ENCODE measurements at regions not wholly inside any gene's neighbourhood (a gene's known extent, or its start where the extent isn't known, plus 50 kb on each side); places are given as distances from the start of the nearest gene placed in this dataset.

DNA sequence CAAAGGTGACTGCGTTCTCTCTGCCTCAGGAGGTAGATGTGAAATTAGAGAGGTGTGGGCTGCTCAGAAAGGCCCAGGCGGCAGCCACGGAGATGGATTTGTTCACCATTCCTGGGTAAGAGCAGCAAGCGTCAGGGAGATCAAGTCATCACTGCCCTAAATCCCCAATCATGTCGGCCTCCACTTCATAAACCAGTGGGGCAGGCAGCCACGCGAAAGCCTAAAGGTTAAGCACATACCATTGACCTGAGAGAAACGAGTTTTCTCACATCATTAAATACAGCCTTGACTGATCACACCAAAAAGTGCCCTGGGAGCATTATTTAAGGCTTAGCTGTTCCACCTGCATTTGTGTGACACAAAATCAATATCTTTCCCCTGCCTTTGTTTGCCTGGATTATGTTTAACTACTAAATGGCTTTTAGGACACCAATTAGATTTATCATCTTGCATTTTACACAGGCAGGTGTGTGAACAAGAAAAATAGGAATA is 50.7 kb upstream of the FOXB1 start:
- DNase-seq = peak; percentile 74

DNA sequence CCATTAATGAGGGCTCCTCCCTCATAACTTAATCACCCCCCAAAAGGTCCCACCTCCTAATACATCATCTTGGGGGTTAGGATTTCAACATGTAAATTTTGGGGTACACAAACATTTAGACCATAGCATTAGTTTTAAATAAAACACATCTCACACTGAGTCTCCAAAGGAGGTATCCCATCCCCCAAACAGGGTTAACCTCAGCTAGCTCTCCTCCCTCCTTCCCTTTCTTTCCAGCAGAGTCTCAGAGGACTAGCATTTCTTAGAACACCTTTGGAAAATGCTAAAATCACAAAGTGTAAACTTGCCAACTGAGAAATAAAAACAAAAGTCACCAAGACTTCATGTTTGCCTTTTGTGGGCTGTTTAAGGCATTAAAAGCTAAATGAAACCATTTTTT is 51.2 kb upstream of the FOXB1 start:
- no peak for DNase-seq

DNA sequence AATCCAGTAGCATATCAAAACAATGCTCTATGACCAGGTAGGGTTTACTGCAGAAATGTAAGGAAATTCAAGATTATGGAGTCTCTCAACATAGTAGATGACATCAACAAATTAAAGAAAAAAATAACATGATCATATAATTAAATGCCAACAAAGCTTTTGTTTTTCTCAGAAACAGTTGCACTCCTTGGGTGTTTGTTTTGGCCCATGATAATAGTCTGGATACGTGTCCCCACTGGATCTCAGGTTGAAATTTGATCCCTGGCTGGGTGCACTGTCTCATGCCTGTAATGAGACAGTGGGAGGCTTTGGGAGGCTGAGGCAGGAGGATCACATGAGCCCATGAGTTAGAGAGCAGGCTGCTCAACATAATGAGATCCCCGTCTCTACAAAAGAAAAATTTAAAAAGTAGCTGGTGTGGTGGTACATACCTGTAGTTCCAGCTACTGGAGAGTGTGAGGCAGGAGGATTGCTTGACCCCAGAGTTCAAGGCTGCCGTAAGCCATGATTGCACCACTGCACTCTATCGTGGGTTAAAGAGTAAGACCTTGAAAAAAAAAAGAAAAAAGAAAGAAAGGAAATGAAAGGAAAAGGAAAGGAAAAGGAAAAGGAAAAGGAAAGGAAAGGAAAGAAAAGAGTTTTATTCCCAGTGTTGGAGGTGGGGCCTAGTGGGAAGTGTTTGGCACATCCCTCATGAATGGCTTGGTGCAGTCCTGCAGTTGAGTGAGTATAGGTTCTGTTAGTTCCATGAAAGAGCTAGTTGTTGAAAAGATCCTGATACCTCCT is 53.3 kb upstream of the FOXB1 start:
- no peak for DNase-seq

DNA sequence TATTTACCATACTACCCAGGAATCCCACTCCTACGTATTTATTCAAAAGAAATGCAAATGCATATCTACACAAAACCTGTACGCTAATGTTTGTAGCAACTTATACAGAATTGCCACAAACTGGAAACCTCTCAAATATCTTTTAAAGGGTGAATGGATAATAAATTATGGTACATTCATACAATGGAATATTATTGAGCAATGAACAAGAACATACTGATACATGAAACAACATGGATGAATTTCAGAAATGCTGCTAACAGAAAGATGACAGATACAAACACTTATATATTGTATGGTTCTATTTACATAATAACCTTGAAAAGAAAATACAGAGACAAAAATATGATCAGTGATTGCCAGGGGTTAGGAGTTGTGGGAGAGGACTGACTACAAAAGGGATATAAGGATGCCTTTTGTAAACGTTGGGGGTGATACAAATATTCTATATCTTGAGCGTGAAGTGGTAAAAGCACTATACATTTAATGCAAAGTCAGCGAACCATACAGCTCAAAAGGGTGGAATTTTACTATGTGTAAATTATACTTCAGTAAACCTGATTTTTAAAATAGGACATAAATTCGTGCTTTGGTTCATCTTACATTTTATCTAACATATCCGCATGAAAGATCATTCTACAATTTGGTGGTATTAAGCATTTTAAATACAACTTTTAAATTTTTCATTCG is 55.0 kb upstream of the FOXB1 start:
- DNase-seq = no peak

DNA sequence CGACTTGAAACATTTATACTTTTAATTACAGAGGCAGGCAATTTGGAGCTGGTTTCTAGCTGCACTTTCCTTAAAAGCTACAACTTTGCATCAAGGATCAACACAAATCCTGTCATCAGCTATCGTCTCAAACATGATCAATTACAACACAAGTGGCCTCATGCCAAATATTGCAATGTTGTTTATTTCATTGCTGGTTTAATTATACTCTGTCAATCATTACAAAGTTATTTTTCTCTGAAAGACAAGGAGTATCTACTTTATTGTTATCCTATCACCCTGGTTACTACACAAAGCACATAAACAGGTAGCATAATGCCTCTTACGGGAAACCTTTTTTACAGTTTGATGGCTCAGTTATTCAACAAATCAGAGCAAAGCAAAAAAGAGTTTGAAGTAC is 58.0 kb upstream of the FOXB1 start:
- DNase-seq = no peak

DNA sequence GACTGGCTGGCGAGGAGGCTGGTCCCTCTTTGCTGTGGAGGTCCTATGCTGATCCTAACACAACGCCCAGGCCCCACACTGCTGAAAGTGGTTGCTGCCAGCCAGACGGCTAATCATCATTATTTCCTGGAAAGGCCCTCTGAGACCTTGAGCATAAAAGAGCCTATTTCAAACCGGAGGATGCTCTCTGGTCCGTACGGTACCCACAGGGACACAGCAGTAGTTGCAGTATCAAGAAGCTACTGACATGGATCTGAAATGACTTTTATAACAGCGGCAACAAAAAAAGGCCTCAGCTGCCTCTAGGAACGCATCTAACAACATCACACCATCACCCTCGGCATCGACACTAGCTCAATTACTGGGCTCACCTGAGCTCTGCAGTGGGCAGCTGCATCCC is 59.1 kb upstream of the FOXB1 start:
- DNase-seq = no peak

DNA sequence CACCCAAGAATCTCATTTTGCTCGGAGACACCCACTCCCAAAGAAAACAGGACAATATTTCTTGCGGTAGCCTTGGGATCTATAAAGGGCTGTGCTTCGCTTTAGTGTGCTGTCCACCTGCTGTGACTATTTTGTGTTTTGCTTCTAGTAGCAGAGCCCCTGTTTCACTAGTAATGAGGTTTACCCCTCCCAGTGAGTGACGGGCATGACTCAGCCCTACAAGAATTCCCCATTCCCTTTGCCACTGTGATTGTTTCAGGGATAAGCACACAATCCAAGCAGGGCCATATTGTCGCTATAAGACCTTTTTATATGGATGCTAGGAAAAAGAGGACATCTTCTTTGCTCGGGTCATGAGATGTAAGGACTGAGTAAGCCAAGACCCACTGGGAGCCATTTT is 62.5 kb upstream of the FOXB1 start:
- DNase-seq = no peak

DNA sequence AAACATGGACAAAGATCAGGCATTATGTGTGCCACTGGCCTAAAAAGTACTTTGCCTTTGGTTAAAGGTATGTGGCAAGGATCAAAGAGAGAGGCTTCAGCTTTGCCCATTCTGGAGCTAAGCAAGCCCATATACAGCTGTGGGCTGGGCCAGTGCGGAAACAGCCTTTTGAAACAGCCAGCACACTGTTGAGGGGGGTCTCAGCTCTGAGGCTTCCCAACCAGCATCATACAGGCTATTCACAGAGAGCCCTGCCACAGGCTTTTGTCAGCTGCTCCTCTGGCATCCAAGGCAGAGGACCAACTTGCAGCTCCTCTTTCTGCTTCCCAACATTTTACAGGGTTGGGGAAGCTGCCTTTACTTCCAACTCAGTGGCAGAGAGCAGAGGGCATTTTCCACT is 63.2 kb upstream of the FOXB1 start:
- no peak for DNase-seq

DNA sequence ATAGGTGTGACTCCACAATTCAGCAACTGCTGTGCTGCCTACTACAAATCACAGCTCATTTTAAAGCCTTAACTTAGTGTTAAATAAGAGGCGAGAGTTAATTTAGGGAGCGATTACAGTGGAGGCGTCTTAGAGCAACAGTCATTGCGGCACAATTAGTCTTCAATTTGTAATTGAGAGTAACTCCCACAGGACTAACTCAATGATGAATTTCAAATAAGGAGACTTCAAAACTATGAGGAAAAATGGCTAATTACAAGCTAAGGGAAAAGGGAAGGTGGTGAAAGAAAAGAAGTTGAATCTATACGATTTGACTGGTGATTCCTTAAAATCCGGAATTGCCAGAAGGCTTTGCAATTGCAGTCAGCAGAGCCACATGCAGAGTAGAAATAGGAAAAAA is 63.7 kb upstream of the FOXB1 start:
- no peak for DNase-seq

DNA sequence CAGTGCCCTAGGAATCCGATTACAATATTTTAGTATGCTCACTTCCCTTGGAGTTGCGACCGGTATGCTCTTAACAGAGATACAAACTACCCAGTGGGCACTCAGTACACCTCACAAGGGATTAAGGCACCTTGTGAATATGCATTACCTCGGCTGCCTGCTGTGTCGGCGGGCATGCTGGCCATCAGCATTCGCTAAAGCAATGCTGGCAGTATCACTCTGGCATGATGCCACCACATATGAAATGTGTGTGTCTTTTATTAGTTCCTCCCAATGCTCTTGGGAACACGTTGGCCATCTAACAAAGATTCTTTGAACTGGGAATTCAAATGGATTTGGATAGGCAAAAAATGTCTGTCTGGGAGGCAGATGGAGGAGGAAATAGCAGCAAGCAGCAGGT is 67.4 kb upstream of the FOXB1 start:
- no peak for DNase-seq

DNA sequence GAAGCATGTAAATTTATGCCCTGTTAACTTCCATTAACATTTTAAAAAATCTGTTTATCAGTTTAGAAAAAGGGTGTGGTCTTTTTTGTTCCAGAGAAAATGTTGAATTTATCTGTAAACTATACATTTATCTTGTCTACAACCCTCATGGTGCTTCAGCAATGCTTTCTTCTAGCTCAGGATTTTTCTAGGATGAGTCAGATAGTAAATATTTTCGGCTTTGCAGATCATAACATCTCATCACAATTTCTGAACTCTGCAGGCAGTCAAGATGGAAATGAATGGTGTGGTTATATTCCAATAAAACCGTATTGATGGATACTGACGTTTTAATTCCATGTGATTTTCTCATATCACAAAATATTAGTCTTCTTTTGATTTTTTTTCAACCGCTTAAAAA is 70.5 kb upstream of the FOXB1 start:
- no peak for DNase-seq

DNA sequence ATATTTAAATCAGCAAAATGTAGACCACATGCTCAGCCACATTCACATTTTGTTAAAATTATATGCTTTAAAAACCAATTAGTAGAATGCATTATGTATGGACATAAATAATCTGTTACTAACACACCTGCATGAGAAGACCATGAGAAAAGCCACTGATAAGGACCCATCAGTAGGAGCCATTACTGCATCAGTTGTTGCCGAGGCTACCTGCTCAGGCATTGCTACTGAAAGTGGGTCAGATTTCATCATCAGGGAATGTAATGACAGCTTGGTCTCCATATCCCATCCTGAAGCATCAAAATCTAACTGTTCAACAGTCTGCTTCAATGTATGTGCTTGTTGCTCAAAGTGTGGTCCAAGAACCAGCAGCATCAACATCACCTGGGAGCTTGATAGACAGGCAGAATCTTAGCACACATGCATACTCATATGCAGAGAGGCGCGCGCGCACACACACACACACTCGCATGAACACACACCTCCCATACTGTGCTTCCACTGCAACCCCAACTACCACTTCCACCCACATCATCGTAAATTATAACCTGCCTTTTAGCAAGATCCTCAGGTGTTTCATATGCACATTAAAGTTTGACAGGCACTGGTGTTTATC is 72.4 kb upstream of the FOXB1 start:
- no peak for DNase-seq

DNA sequence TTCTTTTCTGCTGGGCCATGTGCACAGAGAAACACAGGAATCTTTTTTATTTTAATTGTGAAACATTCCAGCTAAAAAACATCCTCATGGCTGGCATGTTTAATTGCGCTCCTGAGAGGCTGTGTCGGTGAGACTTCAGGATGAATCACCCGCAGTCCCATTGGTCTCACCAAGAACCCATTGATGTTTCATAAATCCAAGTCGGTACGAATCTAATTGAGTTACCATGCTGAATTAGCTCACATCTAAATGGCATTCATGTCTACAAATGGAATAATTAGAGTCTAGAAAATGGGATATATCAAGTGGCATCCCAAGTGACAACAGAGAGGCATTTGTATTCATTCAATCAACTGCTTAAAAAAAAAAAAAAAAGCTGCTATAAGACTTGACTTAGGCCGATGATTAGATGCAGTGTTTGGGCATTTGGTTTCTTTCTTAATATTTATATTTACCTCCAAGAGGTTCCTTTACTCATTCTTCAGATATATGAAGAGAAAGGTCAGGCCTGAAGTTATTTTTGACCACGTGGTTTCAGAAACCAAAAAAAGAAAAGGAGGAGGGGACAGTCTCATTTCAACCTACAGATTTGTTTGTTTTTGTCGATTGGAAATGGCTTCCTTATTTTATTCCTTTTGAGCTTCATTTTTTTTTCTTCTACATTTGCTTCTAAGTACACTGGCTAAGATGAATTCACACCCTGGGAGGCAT is 79.1 kb upstream of the FOXB1 start:
- no peak for DNase-seq

DNA sequence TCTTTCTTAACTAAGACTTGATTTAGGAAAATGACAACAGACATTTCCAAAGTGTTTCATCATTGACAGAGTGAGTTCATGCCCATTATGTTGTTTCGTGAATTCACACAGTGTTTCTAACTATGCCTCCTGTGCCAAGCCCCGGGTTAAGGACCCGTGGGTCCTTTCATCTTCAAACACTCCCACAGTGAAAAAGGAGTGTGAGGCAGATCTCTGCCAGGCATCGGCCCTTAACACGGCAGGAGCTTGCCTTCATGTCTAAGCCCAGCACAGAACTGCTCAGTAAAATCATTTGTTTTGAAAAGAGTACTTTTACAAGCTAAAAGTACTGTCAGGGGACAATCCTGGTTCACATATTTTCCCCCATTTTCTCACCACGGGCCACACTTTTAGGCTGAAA is 80.0 kb upstream of the FOXB1 start:
- no peak for DNase-seq

DNA sequence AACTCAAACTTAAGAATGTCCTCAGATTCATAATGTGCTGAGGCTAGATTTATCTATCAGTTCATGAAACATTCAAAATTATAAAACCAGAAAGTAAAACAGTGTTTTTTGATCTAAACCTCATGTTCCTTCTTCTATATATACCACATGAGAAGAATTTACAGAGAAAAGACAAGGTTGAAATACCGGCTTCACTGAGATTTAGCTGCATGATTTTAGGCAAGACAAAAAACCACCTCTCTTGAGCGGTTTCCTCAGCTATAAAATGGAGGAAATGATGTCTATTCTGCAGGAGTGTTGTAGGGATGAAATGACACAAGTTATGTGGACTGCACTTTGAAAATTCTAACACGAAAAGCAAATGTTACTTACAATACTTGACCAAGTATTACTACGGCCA is 80.6 kb upstream of the FOXB1 start:
- DNase-seq = no peak

DNA sequence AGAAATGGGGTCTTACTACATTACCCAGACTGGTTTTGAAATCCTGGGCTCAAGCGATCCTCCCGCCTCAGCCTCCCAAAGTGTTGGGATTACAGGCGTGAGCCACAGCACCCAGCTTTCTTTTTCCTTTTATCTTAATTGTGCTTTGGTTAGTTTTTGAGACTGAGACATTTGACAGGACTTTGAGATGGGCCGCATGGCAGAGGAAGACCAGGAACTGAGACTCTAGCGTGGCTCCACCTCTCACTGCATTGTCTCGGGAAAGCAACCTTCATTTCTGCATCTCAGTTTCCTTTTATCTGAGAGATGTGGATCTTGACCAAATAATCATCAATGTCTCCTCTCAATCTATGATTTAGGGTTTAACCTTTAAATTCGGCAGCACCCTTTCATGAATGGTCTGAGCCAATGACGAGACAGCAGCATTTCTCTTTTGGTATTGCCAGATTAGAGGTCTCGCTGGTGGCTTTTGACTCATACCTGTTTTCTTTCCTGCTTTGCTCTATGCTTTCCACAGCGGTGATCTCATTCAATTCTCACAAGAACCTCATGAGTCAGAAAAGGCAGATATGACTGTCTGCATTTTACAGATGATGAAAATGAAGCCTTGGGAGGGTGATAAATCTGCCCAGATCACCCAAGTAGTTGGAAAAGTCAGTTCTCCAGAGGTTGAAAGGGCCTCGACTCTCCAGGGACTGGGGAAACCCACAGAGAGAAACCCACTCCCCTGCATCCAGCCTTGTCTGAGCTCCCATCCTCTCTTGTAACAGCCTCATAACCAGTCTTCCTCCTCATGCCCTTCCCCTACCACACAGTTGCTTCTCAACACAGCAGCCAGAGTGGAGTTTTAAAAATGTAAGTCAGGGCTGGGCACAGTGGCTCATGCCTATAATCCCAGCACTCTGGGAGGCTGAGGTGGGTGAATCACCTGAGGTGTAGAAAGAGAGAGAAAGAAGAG is 84.8 kb upstream of the FOXB1 start:
- no peak for DNase-seq

DNA sequence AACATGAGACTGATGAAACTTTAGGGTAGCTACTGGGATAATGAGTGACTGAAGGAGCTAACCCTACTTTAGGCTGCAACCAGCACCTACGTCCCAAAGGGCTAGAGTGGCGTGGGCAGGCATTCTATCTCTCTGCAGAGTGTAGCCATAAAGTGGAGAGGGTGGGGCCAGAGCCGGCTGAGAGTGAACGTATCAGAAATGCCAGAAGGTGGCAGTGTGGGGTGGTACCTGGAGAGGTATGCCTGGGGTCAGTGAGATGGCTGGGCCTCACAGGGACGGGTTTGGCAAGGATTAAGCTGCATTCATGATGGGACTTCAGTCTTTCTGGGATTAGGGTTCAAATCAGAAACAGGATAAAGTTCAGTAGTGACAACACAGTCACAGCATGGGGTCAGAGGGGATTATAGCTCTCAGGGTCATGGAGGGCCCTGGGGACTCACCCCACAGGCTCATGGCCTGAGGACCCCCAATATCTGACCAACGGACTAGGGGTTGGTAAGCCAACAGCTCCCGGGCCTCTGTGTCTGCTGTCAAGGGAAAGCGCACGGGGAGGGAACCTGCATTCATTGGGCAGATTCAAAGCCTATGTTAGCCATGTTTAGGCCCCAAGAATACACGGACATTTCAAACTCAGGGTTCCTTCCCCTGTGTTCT is 86.5 kb upstream of the FOXB1 start:
- DNase-seq = peak; percentile 56

DNA sequence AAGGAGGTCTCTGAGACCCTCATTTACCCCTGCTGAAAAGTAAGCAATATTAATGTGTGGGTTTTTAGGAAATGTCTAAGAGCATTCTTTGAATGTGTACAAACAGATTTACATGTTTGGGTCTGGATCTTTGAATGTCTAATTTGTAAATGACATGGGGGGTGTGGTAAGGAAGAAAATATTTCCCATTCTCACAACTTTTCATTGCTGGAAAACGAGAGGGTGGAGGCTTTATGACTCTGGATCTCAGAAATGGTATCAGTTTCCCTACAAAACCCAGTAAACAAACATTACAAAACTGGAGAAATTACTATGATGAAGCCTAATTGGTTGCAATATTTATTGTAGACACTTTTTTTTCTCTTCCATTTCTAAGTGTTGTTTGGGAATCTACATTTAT is 98.1 kb upstream of the FOXB1 start:
- no peak for DNase-seq

DNA sequence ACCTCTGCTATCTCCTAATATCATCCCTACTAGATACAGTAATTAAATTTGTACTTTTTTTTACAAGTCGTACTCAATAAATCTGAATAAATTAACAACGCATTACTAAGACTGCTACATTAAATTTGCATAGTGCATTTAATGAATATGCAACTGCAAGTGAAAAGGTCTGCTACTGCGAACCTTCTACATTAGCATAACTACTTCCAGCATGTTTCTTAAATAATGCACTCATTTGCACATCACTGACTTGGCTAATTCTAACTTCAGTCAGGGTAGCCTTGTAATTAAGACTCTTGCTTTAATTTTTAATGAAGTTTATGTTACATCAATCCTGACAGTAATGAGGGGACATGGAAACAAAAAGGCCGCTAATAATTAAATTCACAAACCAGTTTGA is 98.9 kb upstream of the FOXB1 start:
- DNase-seq = no peak

DNA sequence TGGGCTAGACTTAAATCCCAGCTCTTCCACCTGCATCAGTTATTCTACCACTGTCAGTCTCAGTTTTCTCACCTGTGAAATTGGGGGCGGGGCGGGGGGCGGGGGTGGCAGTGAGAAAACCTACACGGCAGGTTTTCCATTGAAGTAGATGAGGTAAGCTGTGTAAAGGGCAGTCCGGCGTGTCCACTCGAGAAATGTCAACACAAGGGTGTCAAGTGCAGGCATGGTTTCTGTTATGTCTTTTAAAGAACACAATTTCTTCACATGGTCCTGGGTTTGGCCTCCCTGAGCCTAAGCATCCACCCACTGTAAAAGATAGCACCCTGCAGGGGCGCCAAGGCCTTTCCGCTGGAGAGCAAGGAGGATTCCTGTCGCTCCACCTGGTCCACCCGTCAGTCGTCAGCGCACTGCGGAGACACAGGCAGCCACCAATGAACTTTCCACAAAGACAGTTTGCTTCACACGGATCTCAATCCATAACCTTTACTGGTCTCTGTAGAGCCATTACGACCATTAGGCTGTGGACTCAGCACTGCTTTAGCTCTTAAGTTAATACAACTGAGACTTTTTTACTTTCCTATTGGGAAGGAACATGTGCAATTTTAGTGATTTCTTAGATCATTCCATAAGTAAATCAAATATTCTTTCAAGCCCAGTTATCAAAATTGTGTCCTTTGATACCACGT is 99.5 kb upstream of the FOXB1 start:
- DNase-seq = peak; percentile 58

DNA sequence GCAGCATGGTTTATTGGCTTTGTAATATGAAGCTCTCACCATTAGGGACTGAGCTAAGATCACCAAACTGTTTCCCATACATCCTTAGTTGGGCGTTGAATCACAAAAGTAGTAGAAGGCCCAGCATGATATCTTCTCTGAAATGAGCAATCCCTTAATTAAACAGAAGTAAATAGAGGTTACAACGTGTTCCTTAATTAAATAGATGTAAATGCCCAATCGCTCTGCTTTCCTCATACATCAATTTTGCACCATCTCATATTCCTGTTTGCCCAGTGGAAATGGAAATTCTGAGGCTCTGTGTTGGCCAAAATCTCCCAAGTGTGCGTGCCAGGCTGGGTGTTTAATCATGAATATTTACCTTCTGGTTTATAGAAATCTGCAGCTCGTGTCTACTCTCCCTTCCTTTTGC is 107.4 kb upstream of the FOXB1 start:
- no peak for DNase-seq
